ENCODE measurements at regions not wholly inside any gene's neighbourhood (a gene's known extent, or its start where the extent isn't known, plus 50 kb on each side); places are given as distances from the start of the nearest gene placed in this dataset.
"Not testable (repeated sequence)": the region's sequence is repeated elsewhere in the genome, so short reads cannot be mapped to it uniquely, and the experiment has no call there.

DNA sequence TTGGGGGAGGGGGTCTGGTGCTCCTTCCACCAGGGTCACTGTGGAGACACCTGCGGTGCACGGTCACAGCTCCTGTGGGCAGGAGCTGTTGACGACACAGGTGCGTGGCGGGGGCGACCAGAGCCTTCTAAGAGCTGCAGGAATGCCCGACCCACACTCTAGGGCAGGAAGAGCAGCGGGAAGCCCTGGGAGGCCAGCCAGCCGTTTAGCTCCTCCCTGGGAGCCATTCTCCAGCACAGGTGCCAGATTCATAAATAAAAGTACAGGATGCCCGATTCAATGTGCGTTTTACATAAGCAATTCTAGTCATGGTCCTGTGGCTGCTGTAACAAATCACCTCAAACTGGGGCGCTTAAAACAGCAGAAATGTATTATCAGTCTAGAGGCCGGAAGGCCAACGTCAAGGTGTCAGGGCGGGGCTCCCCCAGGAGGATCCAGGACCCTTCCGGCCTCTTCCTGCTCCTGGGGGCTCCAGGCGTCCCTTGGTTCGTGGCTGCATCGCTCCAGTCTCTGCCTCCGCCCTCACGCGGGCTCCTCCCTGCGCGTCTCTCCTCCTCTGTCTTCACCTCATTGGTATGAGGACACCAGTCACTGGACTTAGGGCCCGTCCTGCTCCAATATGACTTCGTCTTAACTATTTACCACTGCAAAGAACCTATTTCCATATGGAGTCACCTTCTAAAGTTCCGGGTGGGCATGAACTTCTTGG is 155.4 kb downstream of the FOXL1 start:
- TF ChIP-seq, protein P1, sequence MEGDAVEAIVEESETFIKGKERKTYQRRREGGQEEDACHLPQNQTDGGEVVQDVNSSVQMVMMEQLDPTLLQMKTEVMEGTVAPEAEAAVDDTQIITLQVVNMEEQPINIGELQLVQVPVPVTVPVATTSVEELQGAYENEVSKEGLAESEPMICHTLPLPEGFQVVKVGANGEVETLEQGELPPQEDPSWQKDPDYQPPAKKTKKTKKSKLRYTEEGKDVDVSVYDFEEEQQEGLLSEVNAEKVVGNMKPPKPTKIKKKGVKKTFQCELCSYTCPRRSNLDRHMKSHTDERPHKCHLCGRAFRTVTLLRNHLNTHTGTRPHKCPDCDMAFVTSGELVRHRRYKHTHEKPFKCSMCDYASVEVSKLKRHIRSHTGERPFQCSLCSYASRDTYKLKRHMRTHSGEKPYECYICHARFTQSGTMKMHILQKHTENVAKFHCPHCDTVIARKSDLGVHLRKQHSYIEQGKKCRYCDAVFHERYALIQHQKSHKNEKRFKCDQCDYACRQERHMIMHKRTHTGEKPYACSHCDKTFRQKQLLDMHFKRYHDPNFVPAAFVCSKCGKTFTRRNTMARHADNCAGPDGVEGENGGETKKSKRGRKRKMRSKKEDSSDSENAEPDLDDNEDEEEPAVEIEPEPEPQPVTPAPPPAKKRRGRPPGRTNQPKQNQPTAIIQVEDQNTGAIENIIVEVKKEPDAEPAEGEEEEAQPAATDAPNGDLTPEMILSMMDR (conservative IDR thresholded peaks at IDR 0.05; ENCODE audit: low read depth, low read length) = no peak
- DNase-seq (ENCODE audit: low read depth) = no peak
- no peak overlapping the region for H3K4me3 ChIP-seq (ENCODE audit: low read length)

DNA sequence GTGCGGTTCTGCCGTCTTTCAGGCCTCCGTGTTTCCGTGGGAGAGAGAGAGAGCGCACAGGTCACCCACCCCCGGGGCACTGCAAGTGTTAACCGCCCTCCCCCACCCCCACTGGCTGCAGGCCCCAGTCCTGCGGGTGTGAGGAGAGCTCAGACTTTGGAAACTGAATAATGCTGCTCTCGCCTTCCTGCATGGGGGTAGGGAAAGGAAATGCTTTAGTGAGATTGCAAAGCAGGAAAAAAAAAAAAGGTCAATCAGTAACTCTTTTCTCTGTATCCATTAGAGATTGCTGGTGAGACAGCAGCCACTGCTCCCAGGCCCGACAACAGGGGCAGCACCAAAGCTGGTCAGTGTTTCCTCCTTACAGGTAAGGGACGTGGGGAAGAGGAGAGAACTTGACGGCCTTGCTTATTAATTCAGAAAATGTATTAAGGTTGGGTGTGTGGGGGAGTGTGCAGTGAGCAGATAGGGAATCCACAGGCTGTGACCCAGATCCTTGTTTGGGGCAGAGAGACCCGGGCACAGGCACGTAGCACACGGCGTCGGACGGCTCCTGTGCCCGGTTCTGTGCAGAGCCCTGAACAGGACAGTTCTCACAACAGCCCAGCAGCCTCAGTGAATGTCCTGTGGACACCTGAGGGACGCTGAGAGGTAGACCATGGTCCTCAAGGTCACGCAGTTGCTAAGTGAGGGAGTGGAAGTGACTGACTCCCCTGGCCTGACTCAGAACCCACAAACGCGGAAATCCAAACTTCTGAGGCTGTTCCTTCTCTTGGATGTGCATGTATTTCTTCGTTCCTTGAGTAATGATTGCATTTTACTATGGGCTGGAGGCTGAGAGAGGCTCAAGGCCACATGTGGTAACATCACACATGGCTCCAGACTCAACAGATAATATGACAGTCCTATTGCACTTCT is 156.5 kb downstream of the FOXL1 start:
- DNase-seq (ENCODE audit: low read depth) = no peak
- TF ChIP-seq, protein P1 (conservative IDR thresholded peaks at IDR 0.05; ENCODE audit: low read depth, low read length) = no peak
- no peak overlapping the region for H3K4me3 ChIP-seq (ENCODE audit: low read length)

- no peak overlapping the region for H3K4me3 ChIP-seq (ENCODE audit: low read length)
- DNase-seq (ENCODE audit: low read depth) = no peak
- TF ChIP-seq, protein P1 (conservative IDR thresholded peaks at IDR 0.05; ENCODE audit: low read depth, low read length) = no peak
Measured at GRCh38 chr16:86735727-86736126, 157.4 kb downstream of the FOXL1 start.

GRCh38 chr16:86736502-86736901 is 158.2 kb downstream of the FOXL1 start:
- no peak for DNase-seq (ENCODE audit: low read depth)
- no peak overlapping the region for H3K4me3 ChIP-seq (ENCODE audit: low read length)
- TF ChIP-seq, protein P1 (conservative IDR thresholded peaks at IDR 0.05; ENCODE audit: low read depth, low read length) = no peak

- no peak overlapping the region for H3K4me3 ChIP-seq (ENCODE audit: low read length)
- no peak for DNase-seq (ENCODE audit: low read depth)
- TF ChIP-seq, protein P1 (conservative IDR thresholded peaks at IDR 0.05; ENCODE audit: low read depth, low read length) = no peak
Measured at GRCh38 chr16:86737083-86737482, 158.7 kb downstream of the FOXL1 start.

- not testable (repeated sequence) for H3K4me3 ChIP-seq (ENCODE audit: low read length); DNase-seq (ENCODE audit: low read depth)
Measured at GRCh38 chr16:86738322-86738721, 160.0 kb downstream of the FOXL1 start.

DNA sequence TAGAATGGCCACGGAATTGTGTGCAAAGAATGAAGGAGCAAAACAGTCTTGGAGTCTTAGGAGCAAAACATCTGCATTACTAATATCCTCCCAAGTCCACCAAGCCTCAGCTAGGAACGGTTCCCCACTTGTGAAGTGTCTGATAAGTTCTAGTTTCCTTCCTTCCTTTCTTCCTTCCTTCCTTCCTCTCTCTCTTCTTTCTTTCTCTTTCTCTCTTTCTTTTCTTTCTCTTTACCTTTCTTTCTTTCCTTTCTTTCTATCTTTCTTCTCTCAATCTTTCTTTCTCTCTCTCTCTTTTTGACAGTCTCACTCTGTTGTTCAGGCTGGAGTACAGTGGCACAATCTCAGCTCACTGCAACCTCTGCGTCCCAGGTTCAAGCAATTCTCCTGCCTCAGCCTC is 160.8 kb downstream of the FOXL1 start:
- TF ChIP-seq, protein P1 (conservative IDR thresholded peaks at IDR 0.05; ENCODE audit: low read depth, low read length) = no peak
- DNase-seq (ENCODE audit: low read depth) = no peak
- H3K4me3 ChIP-seq (ENCODE audit: low read length) = no peak overlapping the region
